ENCODE measurements at regions not wholly inside any gene's neighbourhood (a gene's known extent, or its start where the extent isn't known, plus 50 kb on each side); places are given as distances from the start of the nearest gene placed in this dataset.

GRCh38 chr14:53711205-53711604 lies 245.4 kb downstream of the BMP4 start:
- TF ChIP-seq POLR2AphosphoS5 (IDR thresholded peaks at IDR 0.05; ENCODE audit: low read depth, low read length) (no peak), POLR2A (IDR thresholded peaks at IDR 0.05; ENCODE audit: low read depth, low read length) (no peak), TAF1 (IDR thresholded peaks at IDR 0.05; ENCODE audit: low read depth, low read length) (no peak), POU2F2 (IDR thresholded peaks at IDR 0.05; ENCODE audit: low read depth, low read length) (no peak), SPI1 (IDR thresholded peaks at IDR 0.05; ENCODE audit: low read depth, low read length) (no peak)
